ENCODE measurements at regions not wholly inside any gene's neighbourhood (a gene's known extent, or its start where the extent isn't known, plus 50 kb on each side); places are given as distances from the start of the nearest gene placed in this dataset.

DNA sequence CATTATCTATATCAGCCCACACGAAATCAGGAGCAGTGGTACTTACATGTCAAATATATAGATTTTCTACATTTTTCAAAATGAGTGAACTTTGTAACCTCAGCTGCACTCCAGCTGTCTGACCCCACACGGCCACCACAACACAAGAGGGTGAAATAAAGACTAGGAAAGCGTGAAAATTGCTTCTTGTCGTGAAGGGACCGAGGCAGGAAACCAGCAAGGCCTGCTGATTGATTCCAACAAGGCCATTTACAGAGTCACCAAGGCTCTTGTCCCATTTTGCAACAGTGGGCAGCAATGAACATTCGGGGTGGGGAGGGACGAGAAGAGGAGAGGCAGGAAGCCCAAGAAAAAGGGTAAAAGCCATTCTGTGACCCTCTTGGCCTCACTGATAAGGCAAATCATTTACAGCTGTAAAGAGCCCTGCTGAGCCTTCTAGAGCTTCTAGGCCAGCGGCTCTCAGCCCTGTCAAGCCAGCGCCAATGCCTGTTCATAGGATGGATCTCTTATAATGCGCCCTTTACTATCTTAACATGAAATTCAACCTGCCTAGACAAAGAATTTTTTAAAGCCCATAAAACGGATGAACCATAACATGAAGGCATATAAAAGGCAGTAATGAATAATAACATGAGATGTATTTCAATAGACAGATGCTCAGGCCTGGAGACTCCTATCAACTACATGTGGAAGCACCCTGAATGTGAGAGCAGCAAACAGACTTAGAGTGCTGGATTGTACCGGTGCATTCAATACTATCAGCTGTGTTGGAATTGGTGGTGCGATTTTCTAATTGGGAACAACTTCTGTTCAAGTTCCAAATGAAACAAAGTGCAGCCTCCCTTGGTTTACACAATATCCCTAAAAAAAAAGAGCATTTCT, 269.0 kb downstream of the CDCA7 start:
- in situ Hi-C loops (cut with HindIII; ENCODE audit: low sequenced_read_pairs), result no loop called here

- in situ Hi-C loops (cut with HindIII; ENCODE audit: low sequenced_read_pairs), result no loop called here
Measured at GRCh38 chr2:173625315-173625714, 270.6 kb downstream of the CDCA7 start.

GRCh38 chr2:173629076-173629475, 274.4 kb downstream of the CDCA7 start:
- in situ Hi-C loops (cut with HindIII; ENCODE audit: low sequenced_read_pairs), result no loop called here

DNA sequence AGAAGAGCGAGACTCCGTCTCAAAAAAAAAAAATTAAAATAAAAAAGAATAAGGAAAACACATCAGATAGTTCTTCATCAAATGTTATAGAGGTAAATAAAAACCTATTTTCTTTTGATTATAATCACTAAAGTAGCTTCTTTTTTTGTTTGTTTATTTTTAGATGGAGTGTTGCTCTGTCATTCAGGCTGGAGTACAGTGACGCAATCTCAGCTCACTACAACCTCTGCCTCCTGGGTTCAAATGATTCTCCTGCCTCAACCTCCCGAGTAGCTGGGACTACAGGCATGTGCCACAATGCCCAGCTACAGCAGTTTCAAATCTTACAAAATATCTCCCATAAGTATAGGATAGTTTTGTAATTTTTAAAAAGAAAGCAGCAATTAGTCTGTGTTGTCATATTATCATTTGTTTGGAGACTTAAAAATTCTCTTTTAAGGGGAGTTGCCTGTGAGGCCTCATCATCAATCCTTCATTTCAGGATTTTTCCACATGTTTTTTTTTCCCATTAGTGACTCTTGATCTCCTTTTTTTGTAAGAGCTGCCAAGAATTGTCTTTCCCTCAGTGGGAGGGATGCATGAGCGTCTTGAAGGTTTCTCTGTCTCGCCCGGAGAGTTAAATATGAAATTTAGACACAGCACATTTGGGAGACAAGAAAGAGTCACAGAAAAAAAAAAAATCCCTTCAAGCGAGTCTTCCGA, 275.9 kb downstream of the CDCA7 start:
- in situ Hi-C loops (cut with HindIII; ENCODE audit: low sequenced_read_pairs), result no loop called here

GRCh38 chr2:173631127-173631460, 276.4 kb downstream of the CDCA7 start:
- in situ Hi-C loops (cut with HindIII; ENCODE audit: low sequenced_read_pairs), result no loop called here

DNA sequence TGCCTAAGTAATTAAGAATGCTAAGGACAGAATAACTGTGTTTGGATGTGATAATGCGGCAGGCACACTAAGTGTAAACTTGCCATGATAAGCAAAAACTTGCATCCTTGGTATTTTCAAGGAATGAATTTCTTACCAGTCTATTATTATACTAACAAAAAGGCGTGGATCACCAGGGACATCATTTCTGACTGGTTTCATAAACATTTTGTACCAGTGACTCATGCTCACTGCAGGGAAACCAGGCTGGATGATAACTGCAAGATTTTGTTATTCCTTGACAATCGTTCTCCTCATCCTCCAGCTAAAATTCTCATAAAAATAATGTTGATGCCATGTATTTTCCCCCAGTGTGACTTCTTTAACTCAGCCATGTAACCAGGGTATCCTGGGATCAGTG, 289.5 kb downstream of the CDCA7 start:
- in situ Hi-C loops (cut with HindIII; ENCODE audit: low sequenced_read_pairs), result no loop called here

DNA sequence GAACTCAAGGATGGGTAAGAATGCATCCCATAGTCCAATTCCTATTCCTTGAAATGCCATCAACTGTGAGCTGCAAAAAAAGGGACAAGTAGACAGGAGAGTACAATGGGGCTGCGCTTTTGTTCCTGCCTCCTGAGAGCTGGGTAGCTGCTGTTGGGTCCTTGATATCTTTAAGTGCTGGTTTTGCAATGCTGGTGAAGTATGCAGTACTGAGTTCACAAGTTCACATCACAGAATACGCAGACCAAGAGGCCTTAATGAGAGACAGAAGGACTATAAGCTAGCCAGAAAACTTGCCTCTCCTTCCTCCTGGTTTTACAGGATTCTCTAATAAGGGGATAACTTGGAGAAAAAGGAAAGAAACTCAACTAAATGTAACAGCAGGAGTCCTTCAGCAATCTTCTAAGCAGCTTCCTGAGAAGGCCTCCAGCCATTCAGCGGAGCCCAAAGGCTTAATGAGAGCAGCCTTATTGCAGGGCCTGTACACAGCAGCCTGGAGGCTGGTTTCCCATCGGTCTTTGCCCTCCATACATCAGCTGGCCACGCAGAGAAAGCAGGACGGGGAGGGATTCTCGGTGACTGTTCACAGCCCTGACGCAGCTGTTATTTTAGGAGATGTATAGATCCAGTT, 293.1 kb downstream of the CDCA7 start:
- in situ Hi-C loops (cut with HindIII; ENCODE audit: low sequenced_read_pairs), result no loop called here

DNA sequence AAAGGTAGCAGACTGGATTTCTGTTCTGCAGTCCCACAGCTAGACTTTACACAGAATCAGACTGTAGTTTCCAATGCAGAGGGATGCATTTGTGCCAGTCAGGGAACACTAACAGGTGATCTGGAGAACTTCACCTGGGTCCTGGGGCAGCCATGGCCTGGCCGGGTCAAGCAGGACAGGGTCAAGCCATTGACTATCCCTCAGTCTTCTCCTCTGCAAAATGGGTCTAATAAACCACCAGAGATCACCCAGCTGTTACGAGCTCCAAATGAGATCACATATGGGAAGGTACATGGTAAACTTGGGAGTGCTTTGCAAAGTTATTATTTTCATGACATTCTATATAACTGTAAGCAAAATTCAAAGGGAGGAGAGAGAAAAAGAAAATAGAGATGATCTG, 294.1 kb downstream of the CDCA7 start:
- in situ Hi-C loops (cut with HindIII; ENCODE audit: low sequenced_read_pairs), result no loop called here

DNA sequence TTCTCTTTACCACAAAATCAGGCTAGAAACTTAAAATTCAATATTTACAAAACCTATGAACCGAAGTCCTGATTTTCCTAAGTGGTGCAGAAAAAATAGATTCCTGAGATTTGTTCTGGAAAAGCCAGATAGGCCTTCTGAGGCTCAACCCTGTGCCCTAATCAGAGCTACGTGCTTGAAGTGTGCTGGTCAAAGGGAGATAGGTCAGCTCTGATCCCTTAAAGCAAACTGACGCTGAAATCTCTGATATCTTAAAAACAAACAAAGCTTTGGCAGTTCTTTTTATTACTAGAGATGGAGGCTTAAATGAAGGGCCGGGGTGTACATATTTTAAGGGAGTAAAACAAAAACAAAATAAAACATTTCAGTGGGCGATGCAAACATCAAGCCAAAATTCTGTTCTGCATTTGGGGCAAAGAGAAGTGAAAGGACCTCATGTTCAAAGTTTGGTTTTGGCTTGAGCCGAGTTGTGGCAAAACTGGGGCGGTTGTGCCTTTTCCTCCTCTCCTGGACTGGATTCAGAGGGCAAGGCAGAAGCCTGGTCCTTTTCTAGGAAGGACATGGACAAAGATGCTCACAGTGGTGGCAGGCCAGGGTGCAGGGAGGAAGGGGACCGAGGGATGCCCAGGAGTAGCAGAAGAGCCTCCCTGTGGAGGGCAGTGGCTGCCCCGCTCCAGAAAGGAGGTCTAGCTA, 295.0 kb downstream of the CDCA7 start:
- in situ Hi-C loops (cut with HindIII; ENCODE audit: low sequenced_read_pairs), result no loop called here

- in situ Hi-C loops (cut with HindIII; ENCODE audit: low sequenced_read_pairs), result no loop called here
Measured at GRCh38 chr2:173651891-173652290, 297.2 kb downstream of the CDCA7 start.

GRCh38 chr2:173652311-173652710, 297.6 kb downstream of the CDCA7 start:
- in situ Hi-C loops (cut with HindIII; ENCODE audit: low sequenced_read_pairs), result no loop called here

DNA sequence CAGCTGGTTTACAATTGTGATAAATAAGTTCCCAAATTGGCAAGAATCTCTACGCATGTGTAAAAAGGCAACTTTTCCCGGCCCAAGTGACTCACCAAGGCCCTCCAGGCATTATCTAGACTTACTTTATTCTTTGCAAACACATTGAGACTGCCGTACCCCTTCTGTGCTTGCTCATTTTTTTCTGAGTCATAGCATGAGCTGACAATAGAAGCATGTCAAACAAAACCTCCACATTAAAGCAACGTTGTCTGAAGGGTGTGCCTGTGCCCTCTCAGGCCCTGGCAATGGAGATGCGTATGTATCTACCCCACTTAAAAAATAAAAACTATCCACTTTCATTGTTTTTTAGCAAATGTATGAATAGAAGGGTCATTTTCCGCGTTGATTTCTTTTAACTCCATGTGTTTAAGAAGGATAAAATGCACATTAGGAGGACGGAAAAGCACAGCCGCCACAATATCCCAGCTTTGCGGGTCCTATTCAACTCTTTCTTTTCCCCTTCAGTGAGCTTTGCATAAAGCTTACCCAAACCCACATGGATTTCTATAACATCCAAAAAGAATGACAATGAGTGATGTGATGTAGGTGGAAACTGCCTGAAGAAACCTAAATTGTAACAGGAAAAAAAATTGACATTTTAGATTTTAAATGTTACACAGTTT, 298.2 kb downstream of the CDCA7 start:
- in situ Hi-C loops (cut with HindIII; ENCODE audit: low sequenced_read_pairs), result no loop called here

DNA sequence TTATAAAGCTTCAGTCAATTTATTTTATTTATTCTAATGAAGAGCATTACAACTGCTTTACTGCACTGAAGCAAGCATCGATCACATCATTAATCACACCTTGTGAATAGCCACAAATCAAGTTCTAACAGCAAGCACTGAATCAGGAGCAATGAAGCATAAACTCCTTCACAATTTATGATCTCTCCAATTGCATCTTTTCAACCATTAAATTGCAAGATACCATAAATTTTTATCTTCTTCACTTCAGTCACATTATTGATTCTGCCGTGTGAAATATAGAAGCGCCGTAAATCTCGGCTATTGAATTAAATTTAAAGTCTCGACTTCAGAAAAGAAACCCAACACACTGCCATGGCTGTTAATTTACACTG, 298.7 kb downstream of the CDCA7 start:
- in situ Hi-C loops (cut with HindIII; ENCODE audit: low sequenced_read_pairs), result no loop called here

DNA sequence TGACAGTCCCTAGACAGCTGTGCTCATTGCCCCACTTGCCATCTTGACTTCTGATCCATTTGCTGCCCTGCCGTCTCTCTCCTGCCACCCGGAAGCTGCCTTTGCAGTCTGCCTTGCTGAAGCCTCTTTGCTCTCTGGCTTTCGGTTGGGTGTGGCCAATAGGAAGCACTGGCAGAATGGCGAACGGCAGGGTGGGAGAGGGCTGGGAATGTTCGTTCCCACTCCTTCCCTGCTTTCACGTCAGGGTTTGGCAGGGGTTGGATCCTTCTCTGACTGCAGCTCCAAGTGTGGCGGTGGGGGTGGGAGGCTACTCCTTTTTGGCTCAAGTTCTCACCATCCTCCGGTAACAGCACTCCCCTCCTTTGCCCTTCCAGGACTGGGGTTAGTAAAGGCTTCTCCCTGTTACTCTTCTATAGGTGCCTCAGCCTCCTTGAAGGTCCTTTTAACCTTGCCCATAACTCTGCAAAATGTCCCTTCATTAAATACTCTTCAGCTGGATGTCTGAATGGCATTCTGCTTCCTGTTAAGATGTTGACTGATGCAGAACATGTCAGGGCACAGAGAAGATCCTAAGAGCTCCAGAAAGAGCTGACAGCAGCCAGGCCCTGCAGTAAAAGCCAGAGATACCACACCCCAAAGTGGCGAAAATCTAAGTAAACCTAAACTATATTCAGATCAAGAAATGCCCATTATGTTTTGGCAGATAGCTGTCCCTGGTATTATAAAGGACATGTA, 299.7 kb downstream of the CDCA7 start:
- in situ Hi-C loops (cut with HindIII; ENCODE audit: low sequenced_read_pairs), result no loop called here

DNA sequence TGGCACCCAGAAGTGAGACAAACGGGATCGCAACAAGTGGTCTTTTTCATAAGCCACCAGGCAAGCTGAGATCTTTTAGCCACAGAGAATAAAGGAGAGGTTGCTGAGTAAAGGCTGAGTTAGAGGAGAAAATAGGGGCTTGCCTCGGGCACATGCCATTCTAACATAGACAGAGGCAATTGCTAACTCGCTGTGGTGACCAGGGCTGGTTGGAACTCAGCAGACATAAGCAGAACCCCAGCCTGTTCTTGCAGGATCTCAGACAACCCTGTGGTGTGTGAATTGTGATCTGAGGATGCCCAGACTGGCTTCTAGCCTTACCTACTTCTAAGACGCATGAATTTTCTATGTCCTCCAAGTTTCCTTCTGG, 300.2 kb downstream of the CDCA7 start:
- in situ Hi-C loops (cut with HindIII; ENCODE audit: low sequenced_read_pairs), result no loop called here

DNA sequence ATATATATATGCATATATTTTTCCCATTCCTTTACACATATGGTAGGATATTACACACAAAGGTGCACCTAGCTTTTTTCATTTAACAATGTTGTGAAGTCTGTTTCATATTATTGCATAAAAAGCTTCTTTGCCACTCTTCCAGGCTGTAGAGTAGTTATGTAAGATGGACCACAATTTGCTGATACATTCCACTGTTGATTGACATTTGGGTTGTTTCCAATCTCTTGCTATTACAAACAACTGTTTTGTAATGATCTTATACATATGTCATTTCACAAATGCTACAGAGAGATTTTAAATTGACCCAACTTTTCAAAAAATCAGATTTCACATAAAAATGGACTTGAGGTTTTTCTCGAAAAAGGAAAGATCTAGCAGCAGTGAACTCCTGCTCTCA, 301.4 kb downstream of the CDCA7 start:
- in situ Hi-C loops (cut with HindIII; ENCODE audit: low sequenced_read_pairs), result no loop called here

GRCh38 chr2:173657996-173658717, 303.5 kb downstream of the CDCA7 start:
- in situ Hi-C loops (cut with HindIII; ENCODE audit: low sequenced_read_pairs), result no loop called here

DNA sequence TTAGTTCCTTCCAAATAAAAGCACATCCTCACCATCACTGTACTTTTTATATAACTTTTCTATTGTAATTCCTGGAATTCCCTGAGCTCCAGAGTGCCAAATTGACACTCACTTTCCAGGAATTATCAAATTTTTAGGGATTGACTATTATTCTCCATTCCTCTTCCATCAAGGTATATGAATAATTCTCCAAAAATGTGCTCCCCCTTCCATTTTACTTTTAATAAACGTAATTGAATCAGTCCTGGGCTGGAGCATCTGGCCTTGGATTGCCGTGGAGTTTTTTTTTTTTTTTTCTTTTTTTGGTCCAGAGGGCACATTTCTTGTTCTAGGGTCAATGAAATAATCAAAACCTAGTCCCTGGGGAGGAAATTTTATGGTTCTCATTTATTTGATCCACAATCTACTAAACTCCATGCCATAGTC, 304.3 kb downstream of the CDCA7 start:
- in situ Hi-C loops (cut with HindIII; ENCODE audit: low sequenced_read_pairs), result no loop called here

DNA sequence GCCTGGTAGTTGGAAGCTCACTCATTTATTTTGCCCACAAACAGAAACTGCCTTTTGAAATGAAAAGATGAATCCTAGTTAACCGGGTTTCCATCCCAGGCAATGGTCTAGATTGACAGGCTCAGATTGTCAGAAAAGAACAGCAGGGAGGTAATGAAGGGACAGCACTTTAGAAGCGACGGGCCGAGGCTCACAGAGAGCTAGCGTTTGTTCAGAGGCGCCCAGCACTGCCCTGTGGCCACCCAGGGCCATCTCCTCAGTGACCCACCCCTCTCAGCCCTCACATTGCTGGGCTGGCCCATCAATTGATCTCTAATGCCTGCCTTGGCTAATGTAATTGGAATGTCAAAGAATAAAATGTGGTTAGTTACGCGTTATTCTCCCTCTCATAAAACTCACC, 304.8 kb downstream of the CDCA7 start:
- in situ Hi-C loops (cut with HindIII; ENCODE audit: low sequenced_read_pairs), result no loop called here

DNA sequence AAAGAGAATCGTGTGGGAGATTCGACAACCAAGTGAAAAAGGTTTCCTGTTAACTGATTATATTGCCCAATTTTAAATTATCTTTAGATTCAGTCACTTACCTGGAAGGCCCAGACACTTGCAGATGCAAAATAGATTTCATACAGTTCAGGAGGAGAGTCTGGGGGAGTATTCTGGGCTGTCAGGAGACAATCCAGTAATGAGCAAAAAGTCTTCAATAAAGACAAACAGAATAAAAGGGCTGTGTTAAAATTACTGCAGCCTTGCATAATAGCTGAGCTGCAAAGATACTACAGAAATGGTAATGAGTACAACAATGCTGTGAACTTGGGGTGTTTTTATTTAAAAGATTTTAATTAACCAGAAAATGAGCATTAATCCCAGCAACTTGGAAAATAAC, 303.6 kb downstream of the SP3 start:
- in situ Hi-C loops (cut with HindIII; ENCODE audit: low sequenced_read_pairs), result no loop called here

All from endothelial cell of hepatic sinusoid (primary cell).